NCI-H526 (cell line): ENCODE measurements at regions not wholly inside any gene's neighbourhood (a gene's known extent, or its start where the extent isn't known, plus 50 kb on each side); places are given as distances from the start of the nearest gene placed in this dataset.
A peak's percentile ranks its signal among the peaks of the same experiment; 100 is the strongest.

Experiments used
- DNase-seq, 2 experiments: peaks; one replicate each; lab custom pipeline; 2025; lab: John Stamatoyannopoulos, UW

DNA sequence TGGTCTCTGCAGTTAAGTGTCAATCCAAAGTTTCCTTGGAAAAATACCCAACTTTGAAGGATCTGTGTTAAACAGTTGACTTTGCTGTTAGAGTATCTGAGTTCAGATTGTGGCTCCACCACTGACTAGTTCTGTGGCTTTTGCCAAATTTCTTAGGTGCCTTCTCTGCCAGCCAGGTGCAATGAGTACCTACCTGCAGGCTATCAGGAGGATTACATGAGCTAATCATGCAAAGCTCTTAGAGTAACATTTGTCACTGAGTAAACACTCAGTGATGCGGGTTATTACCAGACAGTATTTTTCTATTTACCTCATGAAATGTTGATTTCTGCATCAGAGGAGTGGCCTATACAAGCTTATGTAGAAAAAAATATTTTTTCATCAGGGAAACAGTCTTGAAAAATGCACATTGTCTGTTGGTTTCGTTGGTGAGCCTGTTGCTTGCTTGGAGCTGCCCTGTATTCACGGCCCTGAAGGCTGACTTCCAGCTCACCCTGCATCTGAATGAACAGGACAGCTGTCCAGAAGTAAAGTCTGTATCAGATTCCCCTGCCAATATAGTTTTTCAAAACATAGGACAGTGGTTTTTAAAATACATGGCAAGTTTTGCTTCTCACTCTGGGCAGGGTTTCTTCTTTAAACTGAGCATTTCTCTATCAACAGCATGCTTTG is 235.1 kb downstream of the CDCA7 start:
- peak in 1 of 2 experiments; percentile 46 for DNase-seq

DNA sequence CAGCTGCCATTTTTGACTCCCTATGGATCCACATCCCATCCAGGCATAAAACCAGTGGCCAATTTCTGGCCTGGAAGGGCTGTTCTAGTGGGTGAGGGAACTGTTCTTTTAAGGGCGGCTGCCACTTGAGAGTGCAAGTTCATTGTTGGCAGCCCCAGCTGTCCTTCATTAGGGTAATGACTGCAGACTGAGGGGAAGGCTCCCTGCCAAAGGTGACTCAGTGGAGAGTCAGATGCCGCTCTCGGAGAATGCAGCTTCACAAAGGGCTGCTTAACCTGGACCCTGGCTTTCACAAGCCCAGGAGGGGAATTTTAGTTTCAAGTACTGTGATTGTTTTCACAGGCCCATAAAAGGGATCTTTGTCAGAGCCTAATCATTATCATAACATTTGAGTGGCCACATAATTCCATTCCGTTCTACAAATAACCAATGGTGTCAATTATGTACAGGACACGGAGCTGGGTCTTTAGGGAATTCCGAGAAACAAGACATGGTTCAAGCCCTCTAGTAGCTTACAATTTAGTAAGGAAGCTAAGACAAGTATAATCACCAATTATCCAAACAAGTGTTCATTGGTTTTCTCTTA is 235.7 kb downstream of the CDCA7 start:
- no peak for DNase-seq

DNA sequence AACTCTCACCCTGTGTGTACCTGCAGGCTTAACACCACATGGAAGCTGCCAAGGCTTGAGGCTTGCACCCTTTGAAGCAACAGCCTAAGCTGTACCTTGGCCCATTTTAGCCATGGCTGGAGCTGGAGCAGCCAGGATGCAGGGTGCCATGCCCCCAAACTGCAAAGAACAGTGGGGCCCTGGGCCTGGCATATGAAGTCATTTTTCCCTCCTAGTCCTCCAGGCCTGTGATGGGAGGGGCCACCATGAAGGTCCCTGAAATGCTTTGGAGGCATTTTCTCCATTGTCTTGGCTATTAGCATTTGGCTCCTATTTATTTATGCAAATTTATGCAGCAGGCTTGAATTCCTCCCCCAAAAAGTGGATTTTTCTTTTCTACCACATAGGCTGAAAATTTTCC is 238.4 kb downstream of the CDCA7 start:
- DNase-seq, result no peak

DNA sequence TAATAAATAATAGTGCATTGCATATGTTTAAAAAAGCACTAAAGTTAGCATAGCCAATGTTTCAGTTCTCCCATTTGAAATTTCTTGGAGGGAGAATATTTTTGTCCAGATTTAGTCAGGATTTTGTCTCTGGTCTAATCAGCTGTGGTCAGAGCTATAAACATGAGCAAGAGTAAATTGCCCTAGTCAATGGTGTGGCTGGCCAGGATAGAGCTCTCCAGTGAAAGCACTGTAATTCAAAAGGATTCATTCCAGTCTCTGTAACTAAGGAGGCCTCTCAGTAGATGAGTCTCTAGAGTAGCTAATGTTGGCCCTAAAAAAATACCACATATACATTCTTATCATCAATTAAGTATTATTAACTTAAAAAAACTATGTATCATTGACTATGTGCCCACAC is 241.6 kb downstream of the CDCA7 start:
- no peak for DNase-seq

DNA sequence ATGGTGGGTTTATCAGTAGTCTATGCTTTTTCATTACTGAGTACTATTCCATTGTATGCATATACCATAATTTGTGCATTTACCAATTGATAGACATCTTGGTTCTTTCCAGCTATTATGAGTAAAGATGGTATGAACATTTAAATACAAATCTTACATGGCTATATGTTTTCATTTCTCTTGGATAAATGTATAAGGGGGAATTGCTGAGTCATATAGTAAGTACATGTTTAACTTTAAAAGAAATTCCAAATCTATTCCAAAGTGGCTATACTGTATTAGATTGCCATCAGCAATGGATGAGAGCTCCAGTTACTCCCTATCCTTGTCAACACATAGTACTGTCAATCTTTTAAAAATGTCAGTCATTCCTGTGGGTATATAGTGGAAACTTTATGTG is 243.9 kb downstream of the CDCA7 start:
- no peak for DNase-seq

DNA sequence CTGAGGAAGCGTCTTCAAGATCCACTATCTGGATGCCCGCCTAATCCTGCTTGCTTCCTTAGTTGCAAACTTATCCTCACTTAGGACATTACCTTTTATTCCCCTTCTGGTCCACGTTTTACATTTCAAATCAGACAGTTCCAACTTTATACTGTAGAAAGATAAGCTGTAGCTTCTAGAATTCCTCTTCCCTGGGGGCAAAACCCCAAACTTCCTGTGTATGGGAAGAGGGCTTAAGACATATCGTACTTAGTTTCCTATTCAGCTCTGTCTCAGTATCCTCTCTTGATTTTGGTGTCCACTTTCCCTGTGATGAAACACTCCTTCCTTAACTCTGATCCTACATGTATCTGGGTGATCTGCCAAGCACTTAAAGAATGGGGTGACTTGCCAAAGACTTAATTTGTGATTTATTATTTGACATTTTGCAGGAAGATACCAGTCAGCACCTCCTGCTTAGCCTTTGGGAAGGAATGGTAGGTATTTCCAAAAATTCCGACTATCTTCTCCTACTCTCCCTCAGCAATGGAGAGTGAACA is 245.2 kb downstream of the CDCA7 start:
- no peak for DNase-seq

DNA sequence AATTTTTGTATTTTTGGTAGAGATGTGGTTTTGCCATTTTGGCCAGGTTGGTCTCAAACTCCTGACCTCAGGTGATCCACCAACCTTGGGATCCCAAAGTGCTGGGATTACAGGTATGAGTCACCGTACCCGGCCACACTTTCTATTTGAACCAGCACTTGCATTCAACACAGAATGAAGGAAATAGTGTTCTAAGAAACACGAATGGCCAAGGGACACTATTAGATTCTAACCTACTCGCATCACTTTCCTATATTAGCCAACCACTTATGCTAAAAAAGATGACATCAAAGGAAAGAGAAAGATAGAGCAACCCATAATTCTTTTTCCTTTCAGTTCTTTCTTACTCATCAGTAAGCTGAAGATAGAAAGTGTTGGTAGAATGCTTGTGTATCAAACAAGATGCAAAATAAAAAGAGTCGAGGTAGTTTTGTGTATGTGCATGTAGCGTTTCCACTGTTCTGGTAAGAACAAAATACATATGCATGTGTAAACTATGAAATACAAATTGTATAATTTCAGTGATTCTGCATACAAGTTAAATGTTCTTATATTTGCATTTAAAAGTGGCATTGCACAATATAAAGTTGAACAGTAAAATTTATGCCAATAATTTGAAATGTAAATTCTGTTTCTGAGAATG is 247.6 kb downstream of the CDCA7 start:
- no peak for DNase-seq

DNA sequence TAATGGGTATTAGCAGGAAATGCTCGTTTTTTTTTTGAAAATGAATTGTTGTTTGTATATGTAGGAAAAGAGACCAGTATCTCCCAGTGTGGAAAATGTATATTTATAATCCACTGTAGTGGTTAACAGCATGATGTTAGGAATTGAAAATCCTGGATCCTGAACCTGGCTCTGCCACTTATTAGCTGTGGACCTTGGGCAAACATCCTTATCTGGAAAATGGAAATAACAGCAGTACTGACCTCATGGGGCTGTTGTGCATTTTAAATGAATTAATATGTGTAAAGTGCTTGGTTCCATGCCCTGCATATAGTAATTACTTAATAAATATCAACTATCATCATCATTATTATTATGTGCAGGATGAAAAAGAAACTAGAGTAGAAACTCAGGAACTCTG is 251.3 kb downstream of the CDCA7 start:
- DNase-seq, result no peak

DNA sequence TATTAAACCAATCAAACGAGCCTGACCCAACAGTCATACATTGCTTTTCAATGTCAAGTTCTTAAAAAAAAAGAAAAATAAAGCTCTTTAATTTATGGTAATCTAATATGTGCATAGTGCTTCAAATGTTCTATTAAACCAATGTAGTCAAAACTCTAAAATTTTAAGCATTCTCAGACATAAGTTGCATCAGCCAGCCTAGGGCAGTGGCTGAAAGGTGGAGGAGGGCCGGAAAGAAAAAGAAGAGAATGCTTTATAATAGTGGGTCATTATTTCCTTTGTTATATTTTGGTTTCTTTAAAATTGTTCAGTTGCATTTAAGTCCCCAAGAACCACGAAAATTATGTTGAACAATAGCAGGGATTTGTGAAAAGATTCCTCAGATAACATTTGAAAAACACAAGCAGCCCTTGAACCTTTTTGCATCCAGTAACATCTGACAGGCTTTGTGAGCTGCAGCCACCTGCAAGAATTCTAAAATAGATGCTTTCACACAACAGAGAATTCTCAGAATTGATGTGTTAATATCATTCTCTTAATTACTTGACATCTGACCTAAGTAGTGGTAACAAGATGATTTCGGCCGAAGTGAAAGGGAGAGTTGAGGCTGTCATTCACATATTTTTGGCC is 252.1 kb downstream of the CDCA7 start:
- DNase-seq, result no peak

DNA sequence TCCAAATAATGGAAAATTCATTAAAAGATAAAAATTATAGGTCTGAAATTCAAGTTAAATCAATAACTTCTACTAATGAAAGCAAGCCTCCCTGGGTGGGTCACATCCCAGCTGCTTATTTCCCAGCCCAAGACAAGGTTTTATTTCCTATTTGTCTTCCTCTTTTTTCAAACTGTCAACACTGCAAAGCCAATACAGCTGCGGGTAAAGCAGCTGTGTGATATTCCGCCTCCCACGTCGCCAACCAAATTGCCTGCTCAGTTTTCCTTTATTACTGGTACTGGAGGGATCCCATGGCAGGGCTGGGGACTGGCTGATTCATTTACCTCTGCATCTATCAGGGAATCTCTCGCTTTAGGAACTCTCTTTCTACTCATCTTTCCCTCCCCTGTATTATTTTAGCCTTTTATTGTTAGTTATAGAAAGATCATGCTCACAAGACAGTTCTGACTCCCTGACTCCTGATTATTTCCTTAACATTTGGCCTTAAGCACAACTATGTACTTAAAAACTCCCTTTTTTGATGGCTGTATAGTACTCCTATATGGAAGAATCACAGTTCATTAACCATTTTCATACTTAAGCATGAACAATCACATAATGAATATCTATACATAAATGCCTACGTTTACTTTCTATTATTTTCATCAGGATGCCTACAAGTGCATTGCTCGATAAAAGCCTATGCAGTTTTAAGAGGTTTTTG is 253.1 kb downstream of the CDCA7 start:
- DNase-seq, result no peak

DNA sequence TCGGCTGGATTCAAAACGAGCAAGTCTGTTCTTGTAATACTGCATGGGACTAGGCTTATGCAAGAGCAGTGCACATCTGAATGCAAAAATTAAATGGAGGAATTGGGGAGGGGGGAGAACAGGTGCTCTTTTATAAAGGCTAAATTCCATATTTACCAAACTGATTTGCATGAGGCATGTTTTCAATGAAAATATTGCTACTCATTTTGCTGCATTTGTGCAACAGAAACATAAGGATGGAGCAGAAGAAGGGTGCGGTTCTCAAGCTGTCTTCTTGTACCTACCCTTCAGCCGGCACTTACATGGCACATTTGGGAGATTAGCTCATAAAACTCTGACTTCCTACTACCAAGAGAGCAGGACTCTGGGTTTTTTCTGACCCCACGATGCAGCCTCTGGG is 256.4 kb downstream of the CDCA7 start:
- peak; percentile 23 to 68 for DNase-seq

DNA sequence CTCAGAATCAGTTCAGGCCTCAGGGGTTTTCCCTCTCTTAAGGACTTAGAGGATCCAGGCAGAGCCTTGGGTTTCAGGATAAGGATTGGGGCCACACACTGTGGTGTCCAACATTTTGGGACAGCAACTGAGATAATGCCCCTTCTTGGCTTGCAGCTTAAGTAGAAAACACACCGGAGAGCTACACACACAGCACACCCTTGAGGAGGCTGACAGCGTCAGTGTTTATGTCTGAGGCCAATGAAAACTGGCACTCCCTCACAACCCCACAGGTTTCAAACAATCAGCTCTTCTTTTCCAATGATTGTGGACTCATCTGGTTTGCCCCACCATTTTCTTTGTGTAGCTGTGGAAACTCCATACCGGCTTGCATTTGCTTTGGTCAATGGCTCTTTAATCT is 257.7 kb downstream of the CDCA7 start:
- DNase-seq, result no peak

DNA sequence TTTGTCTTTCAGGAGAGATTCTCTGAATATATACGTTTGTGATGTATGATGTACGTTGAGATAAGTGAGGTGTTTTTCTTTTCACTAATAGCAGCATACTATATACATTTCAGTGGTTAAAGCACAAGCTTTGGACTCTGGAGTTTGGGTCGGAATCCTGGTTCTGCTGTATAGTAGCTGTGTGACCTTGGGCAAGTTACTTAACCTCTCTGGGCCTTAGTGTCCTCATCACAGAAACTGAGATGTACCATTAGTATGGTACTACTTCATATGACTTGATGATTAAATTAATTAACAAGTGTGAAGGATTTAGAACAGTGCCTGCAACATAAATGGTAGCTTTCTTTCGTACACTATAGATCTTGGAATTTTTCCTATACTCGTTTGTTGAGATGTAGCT is 258.7 kb downstream of the CDCA7 start:
- no peak for DNase-seq

DNA sequence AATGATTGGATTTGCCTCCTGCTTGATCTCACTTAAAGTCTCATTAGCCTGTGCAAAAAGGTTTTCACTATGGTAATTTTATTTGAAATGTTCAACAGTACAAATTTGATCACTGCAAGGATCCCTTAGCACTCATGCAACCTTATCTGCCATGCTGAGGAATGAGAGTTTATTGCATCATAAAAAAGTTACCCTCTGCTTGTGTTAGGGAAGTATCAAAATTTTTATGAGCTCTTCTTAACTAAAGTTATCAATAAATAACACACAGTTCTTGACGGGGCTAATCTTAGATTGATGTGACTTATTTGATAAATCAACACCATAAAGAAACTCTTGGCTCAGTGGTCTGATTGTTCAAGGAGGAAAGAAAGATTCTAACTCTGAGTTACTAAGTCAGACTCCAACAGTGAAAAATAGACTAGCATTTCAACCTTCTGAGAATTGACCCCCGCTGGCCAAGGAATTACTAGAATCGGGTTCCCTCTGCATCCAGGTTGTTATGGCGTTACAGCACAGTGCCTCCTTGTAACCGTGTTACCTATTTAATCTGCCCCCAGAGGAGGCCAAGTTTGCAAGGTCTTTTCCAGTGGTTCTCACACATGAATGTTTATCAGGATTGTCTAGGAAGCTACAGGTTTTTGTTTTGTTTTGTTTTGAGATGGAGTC is 259.7 kb downstream of the CDCA7 start:
- no peak for DNase-seq

DNA sequence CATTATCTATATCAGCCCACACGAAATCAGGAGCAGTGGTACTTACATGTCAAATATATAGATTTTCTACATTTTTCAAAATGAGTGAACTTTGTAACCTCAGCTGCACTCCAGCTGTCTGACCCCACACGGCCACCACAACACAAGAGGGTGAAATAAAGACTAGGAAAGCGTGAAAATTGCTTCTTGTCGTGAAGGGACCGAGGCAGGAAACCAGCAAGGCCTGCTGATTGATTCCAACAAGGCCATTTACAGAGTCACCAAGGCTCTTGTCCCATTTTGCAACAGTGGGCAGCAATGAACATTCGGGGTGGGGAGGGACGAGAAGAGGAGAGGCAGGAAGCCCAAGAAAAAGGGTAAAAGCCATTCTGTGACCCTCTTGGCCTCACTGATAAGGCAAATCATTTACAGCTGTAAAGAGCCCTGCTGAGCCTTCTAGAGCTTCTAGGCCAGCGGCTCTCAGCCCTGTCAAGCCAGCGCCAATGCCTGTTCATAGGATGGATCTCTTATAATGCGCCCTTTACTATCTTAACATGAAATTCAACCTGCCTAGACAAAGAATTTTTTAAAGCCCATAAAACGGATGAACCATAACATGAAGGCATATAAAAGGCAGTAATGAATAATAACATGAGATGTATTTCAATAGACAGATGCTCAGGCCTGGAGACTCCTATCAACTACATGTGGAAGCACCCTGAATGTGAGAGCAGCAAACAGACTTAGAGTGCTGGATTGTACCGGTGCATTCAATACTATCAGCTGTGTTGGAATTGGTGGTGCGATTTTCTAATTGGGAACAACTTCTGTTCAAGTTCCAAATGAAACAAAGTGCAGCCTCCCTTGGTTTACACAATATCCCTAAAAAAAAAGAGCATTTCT is 269.0 kb downstream of the CDCA7 start:
- DNase-seq, result peak; percentile 24 to 54

DNA sequence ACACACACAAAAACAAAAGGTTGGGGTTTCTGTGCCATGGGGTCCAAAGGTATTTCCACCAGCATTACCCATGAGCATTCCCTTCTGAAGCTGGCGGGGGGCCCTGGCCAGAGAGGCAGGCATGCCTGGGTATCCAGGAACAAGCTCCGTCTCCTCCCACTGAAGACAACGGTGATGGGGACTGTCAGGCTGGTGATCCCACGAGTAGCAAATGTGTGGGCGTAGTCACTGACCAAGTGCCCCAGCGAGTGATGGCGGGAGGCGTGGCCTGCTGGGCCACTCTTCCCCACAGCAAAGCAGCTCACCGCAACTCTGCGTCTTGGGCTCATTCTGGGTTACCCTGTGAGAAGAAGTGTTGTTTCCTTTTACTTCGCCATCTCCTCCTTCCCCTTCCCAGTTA is 270.6 kb downstream of the CDCA7 start:
- DNase-seq, result no peak

DNA sequence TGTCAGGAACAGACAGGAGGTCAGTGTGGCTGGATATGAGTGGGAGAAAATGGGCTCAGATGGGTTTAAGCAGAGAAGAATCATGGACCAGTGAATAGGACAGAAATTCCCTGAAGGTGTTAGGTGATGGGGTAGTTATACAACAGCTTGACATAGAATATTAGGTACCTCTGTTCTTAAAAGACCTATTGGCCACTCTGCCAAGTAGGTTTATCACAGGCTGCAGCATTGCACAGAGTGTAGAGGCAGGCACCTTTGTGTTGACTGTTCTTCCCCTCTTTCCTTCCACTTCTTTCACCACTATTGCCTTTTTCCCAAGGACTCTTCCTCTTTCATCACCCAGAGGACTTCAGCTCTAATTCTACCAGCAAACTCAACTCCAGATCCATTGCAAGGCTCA is 274.4 kb downstream of the CDCA7 start:
- DNase-seq, result no peak

DNA sequence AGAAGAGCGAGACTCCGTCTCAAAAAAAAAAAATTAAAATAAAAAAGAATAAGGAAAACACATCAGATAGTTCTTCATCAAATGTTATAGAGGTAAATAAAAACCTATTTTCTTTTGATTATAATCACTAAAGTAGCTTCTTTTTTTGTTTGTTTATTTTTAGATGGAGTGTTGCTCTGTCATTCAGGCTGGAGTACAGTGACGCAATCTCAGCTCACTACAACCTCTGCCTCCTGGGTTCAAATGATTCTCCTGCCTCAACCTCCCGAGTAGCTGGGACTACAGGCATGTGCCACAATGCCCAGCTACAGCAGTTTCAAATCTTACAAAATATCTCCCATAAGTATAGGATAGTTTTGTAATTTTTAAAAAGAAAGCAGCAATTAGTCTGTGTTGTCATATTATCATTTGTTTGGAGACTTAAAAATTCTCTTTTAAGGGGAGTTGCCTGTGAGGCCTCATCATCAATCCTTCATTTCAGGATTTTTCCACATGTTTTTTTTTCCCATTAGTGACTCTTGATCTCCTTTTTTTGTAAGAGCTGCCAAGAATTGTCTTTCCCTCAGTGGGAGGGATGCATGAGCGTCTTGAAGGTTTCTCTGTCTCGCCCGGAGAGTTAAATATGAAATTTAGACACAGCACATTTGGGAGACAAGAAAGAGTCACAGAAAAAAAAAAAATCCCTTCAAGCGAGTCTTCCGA is 275.9 kb downstream of the CDCA7 start:
- DNase-seq, result no peak

DNA sequence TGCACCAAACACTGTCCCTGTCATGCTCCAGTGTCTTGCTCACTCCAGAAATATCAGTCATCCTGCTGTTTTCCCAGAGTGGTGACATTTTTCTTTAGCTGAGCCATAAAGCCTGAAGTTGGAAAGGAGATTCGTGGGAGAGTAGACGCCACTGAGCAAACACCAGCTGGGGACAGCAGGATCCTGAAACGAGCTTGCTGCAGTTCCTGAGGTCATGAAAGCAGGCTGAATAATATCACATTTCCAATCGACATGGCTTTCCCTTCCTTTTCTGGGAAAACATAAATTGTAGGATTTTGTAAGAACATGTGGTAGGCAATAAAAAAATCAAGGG is 276.4 kb downstream of the CDCA7 start:
- no peak for DNase-seq

DNA sequence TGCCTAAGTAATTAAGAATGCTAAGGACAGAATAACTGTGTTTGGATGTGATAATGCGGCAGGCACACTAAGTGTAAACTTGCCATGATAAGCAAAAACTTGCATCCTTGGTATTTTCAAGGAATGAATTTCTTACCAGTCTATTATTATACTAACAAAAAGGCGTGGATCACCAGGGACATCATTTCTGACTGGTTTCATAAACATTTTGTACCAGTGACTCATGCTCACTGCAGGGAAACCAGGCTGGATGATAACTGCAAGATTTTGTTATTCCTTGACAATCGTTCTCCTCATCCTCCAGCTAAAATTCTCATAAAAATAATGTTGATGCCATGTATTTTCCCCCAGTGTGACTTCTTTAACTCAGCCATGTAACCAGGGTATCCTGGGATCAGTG is 289.5 kb downstream of the CDCA7 start:
- DNase-seq, result no peak
